HepG2 (cell line): ENCODE measurements at regions not wholly inside any gene's neighbourhood (a gene's known extent, or its start where the extent isn't known, plus 50 kb on each side); places are given as distances from the start of the nearest gene placed in this dataset.

Experiments
- ELF1 ChIP-seq: sonication (generic); formaldehyde crosslinking; IDR thresholded peaks from 2 replicates; pipeline ENCODE4 v1.4.0; 2020; ENCODE audit warnings: missing genetic modification reagents
- HNF4G ChIP-seq, 2 experiments: sonication (generic) in 1 of 2; formaldehyde crosslinking in 1 of 2; IDR thresholded peaks; 2 replicates each; pipeline versions ENCODE4 v1.4.0 to v1.6.1; 2011 to 2020; ENCODE audit warnings: borderline replicate concordance in 2 of 2, low read depth in 2 of 2, mild to moderate bottlenecking in 2 of 2, low read length in 1 of 2, missing genetic modification reagents in 1 of 2, moderate library complexity in 1 of 2
- PCBP1 ChIP-seq: fragments of 200-400 bp; formaldehyde crosslinking; IDR thresholded peaks from 2 replicates; pipeline ENCODE4 v1.6.1; 2017; ENCODE audit warnings: mild to moderate bottlenecking, low read depth, low read length, borderline replicate concordance
- PRMT3 ChIP-seq: sonication (generic); formaldehyde crosslinking; IDR thresholded peaks from 2 replicates; pipeline ENCODE4 v1.8.1; 2022; ENCODE audit warnings: low read depth, mild to moderate bottlenecking, moderate library complexity, missing genetic modification reagents, borderline replicate concordance
- ZMYM3 ChIP-seq: sonication (generic); formaldehyde crosslinking; IDR thresholded peaks from 2 replicates; pipeline ENCODE4 v1.5.1; 2020; ENCODE audit warnings: mild to moderate bottlenecking, missing genetic modification reagents
- ZMYM4 ChIP-seq: sonication (generic); formaldehyde crosslinking; IDR thresholded peaks from 2 replicates; pipeline ENCODE4 v1.8.1; 2023; ENCODE audit warnings: mild to moderate bottlenecking, missing genetic modification reagents
- TF ChIP-seq, protein P1 (sequence below): sonication (generic); formaldehyde crosslinking; IDR thresholded peaks from 2 replicates; pipeline ENCODE4 v1.8.0; 2022; ENCODE audit warnings: mild to moderate bottlenecking, missing genetic modification reagents
- TF ChIP-seq, protein P2 (sequence below): sonication (generic); formaldehyde crosslinking; IDR thresholded peaks from 2 replicates; pipeline ENCODE4 v1.5.0; 2020; ENCODE audit warnings: mild to moderate bottlenecking, missing genetic modification reagents, moderate library complexity

DNA sequence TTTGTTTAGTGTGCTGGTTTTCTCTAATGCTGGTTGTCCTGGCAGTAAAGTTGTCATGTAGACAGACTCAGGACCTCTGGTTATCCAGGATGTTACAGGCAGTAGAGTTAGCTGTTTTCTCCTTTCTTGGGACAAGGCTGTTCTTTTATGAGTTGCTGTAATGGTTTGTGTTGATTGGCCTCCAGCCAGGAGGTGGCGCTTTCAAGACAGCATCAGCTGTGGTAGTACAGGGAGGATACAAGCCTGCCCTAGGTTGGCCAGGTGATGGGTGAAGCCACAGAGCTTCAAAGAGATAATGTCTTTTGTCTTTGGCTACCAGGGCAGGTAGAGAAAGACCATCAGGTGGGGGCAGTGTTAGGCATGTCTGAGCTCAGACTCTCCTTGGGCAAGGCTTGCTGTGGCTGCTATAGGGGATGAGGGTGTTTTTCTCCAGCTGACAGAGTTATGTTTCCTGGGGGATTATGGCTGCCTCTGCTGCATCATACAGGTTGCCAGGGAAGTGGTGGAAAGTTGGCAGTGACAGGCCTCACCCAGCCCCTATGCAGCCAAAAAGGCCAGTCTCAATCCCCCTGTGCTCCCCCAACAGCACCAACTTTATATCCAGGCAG is 127.2 kb upstream of the TAB2 start (continued):
- TF ChIP-seq PCBP1: no peak
- TF ChIP-seq, protein P1, sequence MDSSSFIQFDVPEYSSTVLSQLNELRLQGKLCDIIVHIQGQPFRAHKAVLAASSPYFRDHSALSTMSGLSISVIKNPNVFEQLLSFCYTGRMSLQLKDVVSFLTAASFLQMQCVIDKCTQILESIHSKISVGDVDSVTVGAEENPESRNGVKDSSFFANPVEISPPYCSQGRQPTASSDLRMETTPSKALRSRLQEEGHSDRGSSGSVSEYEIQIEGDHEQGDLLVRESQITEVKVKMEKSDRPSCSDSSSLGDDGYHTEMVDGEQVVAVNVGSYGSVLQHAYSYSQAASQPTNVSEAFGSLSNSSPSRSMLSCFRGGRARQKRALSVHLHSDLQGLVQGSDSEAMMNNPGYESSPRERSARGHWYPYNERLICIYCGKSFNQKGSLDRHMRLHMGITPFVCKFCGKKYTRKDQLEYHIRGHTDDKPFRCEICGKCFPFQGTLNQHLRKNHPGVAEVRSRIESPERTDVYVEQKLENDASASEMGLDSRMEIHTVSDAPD: no peak
- no peak for TF ChIP-seq ZMYM3 (CRISPR knock-in tag)
- TF ChIP-seq PRMT3 (CRISPR knock-in tag): no peak
- TF ChIP-seq ELF1 (CRISPR knock-in tag): no peak
- TF ChIP-seq HNF4G (IDR thresholded peaks at IDR 0.05; ENCODE audit: borderline replicate concordance, low read depth, low read length): no peak
- no peak for TF ChIP-seq HNF4G (CRISPR knock-in tag; IDR thresholded peaks at IDR 0.05; ENCODE audit: borderline replicate concordance, low read depth)
- TF ChIP-seq, protein P2, sequence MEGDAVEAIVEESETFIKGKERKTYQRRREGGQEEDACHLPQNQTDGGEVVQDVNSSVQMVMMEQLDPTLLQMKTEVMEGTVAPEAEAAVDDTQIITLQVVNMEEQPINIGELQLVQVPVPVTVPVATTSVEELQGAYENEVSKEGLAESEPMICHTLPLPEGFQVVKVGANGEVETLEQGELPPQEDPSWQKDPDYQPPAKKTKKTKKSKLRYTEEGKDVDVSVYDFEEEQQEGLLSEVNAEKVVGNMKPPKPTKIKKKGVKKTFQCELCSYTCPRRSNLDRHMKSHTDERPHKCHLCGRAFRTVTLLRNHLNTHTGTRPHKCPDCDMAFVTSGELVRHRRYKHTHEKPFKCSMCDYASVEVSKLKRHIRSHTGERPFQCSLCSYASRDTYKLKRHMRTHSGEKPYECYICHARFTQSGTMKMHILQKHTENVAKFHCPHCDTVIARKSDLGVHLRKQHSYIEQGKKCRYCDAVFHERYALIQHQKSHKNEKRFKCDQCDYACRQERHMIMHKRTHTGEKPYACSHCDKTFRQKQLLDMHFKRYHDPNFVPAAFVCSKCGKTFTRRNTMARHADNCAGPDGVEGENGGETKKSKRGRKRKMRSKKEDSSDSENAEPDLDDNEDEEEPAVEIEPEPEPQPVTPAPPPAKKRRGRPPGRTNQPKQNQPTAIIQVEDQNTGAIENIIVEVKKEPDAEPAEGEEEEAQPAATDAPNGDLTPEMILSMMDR (CRISPR knock-in tag): peak; percentile 70
- TF ChIP-seq ZMYM4 (CRISPR knock-in tag): peak; percentile 72; the same call in 1 of the 2 replicates
